Brain microvascular endothelial cell (primary cell): ENCODE measurements at regions not wholly inside any gene's neighbourhood (a gene's known extent, or its start where the extent isn't known, plus 50 kb on each side); places are given as distances from the start of the nearest gene placed in this dataset.

Experiments used
- DNase-seq: peaks from one replicate; pipeline ENCODE4 v3.0.0-alpha.2; 2020
- H3K27ac ChIP-seq: fragments of 250-450 bp; sonication (Bioruptor Pico); 2 replicates; pipeline ENCODE4 v1.5.1; 2020; ENCODE audit warnings: mild to moderate bottlenecking, moderate library complexity
- H3K27me3 ChIP-seq: fragments of 250-450 bp; sonication (Bioruptor Pico); replicated peaks from 2 replicates; pipeline ENCODE4 v1.5.1; 2020; ENCODE audit warnings: mild to moderate bottlenecking
- H3K36me3 ChIP-seq: fragments of 250-450 bp; sonication (Bioruptor Pico); replicated peaks from 2 replicates; pipeline ENCODE4 v1.5.1; 2020; ENCODE audit warnings: mild to moderate bottlenecking
- H3K4me3 ChIP-seq: 2 replicates; pipeline ENCODE4 v1.5.1; 2011; ENCODE audit warnings: low read depth, mild to moderate bottlenecking, control low read depth, low read length, moderate library complexity
- in situ Hi-C: cut with HindIII; loops from 2 replicates; pipeline ENCODE4 v1.10.0; 2017; ENCODE audit warnings: low sequenced_read_pairs, low pct_ligation_motif_present
- TF ChIP-seq, protein P1 (sequence below): IDR thresholded peaks from 2 replicates; pipeline ENCODE4 v1.5.1; 2011; ENCODE audit warnings: low read depth, mild to moderate bottlenecking, moderate library complexity, low read length, control low read depth, inconsistent platforms; ENCODE audit errors: missing control alignments

DNA sequence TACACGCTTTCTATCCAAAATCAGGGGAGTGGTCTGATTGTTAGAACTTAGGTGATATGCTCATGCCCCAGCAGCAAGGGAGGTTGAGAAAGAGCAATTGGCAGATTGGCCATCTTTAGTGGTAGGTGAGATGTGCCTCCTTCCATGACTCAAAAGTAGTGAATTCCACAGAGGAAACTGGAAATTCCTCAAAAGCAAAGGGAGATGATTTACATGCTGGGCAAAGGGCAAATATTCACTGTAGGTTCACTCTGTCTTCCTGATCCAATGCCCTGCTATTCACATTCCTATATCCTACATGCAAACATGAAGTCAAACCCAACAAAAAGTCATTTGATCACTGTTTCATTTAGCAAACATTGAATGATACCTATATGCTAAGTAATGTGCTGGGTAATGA, 130.1 kb upstream of the ZNF608 start:
- in situ Hi-C loops, result no loop called here
- no peaks in the 10 kb centered on the region for H3K36me3 ChIP-seq
- no peak overlapping the region for H3K4me3 ChIP-seq
- no peak overlapping the region for H3K27ac ChIP-seq
- H3K27me3 ChIP-seq, result no peaks in the 10 kb centered on the region
- no peak for DNase-seq
- TF ChIP-seq, protein P1, sequence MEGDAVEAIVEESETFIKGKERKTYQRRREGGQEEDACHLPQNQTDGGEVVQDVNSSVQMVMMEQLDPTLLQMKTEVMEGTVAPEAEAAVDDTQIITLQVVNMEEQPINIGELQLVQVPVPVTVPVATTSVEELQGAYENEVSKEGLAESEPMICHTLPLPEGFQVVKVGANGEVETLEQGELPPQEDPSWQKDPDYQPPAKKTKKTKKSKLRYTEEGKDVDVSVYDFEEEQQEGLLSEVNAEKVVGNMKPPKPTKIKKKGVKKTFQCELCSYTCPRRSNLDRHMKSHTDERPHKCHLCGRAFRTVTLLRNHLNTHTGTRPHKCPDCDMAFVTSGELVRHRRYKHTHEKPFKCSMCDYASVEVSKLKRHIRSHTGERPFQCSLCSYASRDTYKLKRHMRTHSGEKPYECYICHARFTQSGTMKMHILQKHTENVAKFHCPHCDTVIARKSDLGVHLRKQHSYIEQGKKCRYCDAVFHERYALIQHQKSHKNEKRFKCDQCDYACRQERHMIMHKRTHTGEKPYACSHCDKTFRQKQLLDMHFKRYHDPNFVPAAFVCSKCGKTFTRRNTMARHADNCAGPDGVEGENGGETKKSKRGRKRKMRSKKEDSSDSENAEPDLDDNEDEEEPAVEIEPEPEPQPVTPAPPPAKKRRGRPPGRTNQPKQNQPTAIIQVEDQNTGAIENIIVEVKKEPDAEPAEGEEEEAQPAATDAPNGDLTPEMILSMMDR, result no peak

DNA sequence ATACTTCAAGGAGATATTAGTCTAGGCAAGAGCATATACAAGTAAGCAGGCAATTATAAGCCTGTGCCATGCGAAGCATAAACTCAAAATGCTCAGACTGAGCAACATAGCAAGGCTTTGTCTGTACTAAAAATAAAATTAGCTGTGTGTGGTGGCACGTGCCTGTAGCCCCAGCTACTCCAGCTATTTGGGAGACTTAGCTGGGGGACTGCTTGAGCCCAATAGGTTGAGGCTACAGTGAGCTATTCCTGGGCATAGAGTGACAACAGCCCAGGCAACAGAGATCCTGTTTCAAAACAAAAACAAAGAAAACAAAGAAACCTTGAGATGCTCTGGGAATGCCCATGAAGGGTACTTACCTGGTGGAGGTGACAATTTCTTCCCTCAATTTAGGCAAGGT, 130.5 kb upstream of the ZNF608 start:
- no peak for DNase-seq
- no peaks in the 10 kb centered on the region for H3K36me3 ChIP-seq
- no peak overlapping the region for H3K4me3 ChIP-seq
- no peak overlapping the region for H3K27ac ChIP-seq
- in situ Hi-C loops, result no loop called here
- H3K27me3 ChIP-seq, result no peaks in the 10 kb centered on the region
- TF ChIP-seq, protein P1, result no peak

DNA sequence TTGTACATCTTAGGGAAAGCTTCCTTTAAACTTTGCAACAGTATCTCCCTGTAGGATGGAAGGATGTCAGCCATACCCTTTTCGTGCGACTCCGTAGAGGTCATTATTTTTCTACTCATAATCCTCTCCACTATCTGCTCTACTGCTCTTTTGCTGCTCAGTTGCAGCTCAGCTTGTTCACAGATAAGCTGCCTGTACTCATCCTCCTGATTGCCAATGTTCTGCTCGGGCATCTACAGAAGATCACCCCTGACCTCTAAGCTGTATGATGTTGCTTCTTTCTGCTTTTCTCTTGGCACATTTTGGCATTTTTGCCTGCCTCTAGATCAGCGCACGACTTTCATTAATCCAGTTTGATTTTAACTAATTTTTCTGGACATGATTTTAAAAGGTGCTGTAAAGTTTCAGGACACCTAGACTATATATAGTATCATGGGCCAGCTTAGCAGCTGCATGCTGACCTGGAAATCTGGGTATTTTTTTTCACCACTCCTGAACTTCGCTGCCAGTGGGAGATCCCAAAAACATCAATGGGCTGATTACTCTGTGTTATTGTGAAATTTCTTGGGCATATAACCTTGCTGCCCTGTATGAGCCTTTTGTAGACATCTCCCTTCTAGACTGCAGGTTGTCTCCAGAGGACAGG, 131.2 kb upstream of the ZNF608 start:
- Histone ChIP-seq H3K27me3 (no peaks in the 10 kb centered on the region), H3K36me3 (no peaks in the 10 kb centered on the region), H3K27ac (no peak overlapping the region), H3K4me3 (no peak overlapping the region)
- DNase-seq, result no peak
- in situ Hi-C loops, result no loop called here
- TF ChIP-seq, protein P1, result no peak

DNA sequence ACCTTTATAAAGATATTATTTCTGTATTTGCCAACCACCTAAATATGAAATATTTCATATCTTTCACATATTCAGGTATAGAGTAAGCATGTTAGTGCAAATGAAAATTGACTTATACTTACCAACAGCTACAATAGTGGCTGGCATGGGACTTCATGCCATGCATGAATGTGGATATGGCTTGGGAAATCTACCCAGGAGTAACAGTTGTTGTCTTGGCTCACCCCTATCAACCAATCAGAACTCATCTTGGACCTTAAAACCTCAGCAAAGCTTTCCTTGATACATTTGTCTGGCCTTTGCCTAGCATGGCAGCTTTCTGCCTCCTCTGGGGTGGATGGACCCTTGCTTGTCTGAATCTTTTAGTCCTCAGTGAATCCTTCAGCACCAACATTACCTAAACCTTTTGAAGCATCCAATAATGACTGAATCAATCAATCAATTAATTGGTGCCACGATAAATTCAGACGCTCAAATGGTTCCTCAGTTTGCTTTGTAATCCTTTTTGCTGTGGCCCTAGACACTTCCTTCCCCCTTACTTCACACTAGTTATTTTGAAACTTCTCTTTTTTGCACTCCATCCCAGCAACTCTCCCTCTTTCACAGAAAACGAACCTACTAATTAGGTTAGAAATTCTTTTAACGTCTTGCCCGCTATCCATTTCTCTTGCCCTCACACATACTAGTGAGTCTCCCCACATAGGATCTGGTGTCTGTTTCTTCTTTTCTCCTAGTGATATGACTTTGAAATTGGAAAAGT, 132.3 kb upstream of the ZNF608 start:
- in situ Hi-C loops, result no loop called here
- Histone ChIP-seq H3K36me3 (no peaks in the 10 kb centered on the region), H3K4me3 (no peak overlapping the region), H3K27me3 (no peaks in the 10 kb centered on the region), H3K27ac (no peak overlapping the region)
- TF ChIP-seq, protein P1, result no peak
- no peak for DNase-seq

DNA sequence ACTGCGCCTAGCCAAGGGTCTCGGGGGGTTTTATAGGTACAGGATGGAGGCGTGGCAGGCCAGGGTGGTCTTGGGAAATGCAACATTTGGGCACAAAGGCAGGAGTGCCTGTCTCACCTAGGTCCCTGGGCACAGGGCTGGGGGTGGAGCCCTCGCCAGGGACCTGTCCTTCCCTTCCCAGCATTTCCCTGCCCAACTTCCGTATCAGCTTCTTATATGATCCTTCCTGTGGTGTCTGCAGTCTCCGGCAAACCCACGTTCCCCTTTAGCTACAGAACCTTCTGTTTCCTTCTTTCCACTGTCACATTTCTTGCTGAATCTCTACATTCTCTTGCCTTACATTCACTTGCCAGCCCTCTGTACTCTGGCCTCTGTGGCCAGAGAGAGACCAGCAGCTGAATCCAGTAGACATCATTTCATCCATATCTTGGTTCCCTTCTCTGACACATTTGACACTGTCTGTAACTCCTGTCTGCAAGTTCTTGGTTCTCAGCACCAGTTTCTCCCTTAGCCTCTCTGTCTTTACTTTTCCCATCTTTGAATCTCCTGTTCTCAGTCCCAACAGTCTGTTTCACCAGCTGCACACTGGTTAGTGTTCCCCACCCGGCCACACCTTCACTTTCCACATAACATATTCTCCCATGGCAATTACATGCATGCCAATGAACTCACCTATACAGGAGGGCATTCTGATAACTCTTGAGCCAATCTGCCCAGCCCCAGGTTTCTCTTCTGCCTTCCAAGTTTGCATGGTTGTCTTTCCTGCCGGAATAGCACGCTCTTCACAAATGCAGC, 134.7 kb upstream of the ZNF608 start:
- TF ChIP-seq, protein P1, result no peak
- in situ Hi-C loops, result no loop called here
- Histone ChIP-seq H3K36me3 (no peaks in the 10 kb centered on the region), H3K4me3 (no peak overlapping the region), H3K27me3 (no peaks in the 10 kb centered on the region), H3K27ac (no peak overlapping the region)
- DNase-seq, result no peak
